H1 (cell line): ENCODE measurements at regions not wholly inside any gene's neighbourhood (a gene's known extent, or its start where the extent isn't known, plus 50 kb on each side); places are given as distances from the start of the nearest gene placed in this dataset.

Experiments used
- CTCF ChIA-PET: fragments of 300-600 bp; sonication (Branson Sonifier 250); formaldehyde crosslinking; loops from one replicate; lab custom pipeline; 2021; ENCODE audit not compliant: partially characterized antibody; lab: Charles Lee
- POLR2A ChIA-PET: fragments of 300-600 bp; sonication (Branson Sonifier 250); formaldehyde crosslinking; loops from one replicate; lab custom pipeline; 2021; ENCODE audit warnings: inconsistent platforms; ENCODE audit not compliant: partially characterized antibody; lab: Charles Lee
- DNase-seq, 2 experiments: peaks; one replicate each; pipeline versions ENCODE4 v3.0.0 to v3.0.0-alpha.2; 2010 to 2022; ENCODE audit warnings: low spot score in 2 of 2, low read depth in 1 of 2, mixed read lengths in 1 of 2
- FAIRE-seq: peaks from 2 replicates; lab custom pipeline; 2011; peaks lifted over from hg19 to GRCh38; lab: Jason Lieb, UNC
- H2AFZ ChIP-seq: 2 replicates; pipeline ENCODE4 v1.8.1; 2012; ENCODE audit warnings: low read length, inconsistent platforms
- H2AK5ac ChIP-seq: 2 replicates; pipeline ENCODE4 v1.6.1; 2013; ENCODE audit warnings: low read depth, low read length
- H2BK120ac ChIP-seq: replicated peaks from 2 replicates; pipeline ENCODE3; 2013; ENCODE audit warnings: low read depth, low read length, inconsistent platforms
- H2BK12ac ChIP-seq: 2 replicates; pipeline ENCODE4 v1.6.1; 2013; ENCODE audit warnings: low read depth, low read length
- H2BK15ac ChIP-seq: 2 replicates; pipeline ENCODE4 v1.6.1; 2013; ENCODE audit warnings: low read length
- H2BK20ac ChIP-seq: 2 replicates; pipeline ENCODE4 v1.6.1; 2013; ENCODE audit warnings: low read length
- H2BK5ac ChIP-seq: 2 replicates; pipeline ENCODE4 v1.6.1; 2013; ENCODE audit warnings: low read depth, low read length
- H3K14ac ChIP-seq: 2 replicates; pipeline ENCODE4 v1.6.1; 2013; ENCODE audit warnings: inconsistent platforms; ENCODE audit not compliant: insufficient read length
- H3K18ac ChIP-seq: 2 replicates; pipeline ENCODE4 v1.6.1; 2013; ENCODE audit warnings: low read length; ENCODE audit errors: extremely low read depth
- H3K23ac ChIP-seq: 2 replicates; pipeline ENCODE4 v1.6.1; 2013; ENCODE audit warnings: inconsistent platforms; ENCODE audit not compliant: insufficient read length
- H3K23me2 ChIP-seq: 2 replicates; pipeline ENCODE4 v1.6.1; 2013; ENCODE audit warnings: low read depth, low read length
- H3K27ac ChIP-seq: 2 replicates; pipeline ENCODE4 v1.6.1; 2011; ENCODE audit warnings: low read depth, low read length, inconsistent platforms
- H3K27me3 ChIP-seq, 4 experiments: replicated peaks in 1 of 4; 1 replicate in 1 of 4; 2 replicates in 3 of 4; pipeline versions ENCODE4 v1.6.1 to v1.8.1; 2011 to 2013; ENCODE audit warnings: low read length in 3 of 4, mild to moderate bottlenecking in 3 of 4, inconsistent platforms in 2 of 4, mixed read lengths in 2 of 4, moderate library complexity in 1 of 4; ENCODE audit not compliant: control insufficient read depth in 3 of 4, insufficient read depth in 3 of 4; ENCODE audit errors: extremely low read depth in 1 of 4
- H3K36me3 ChIP-seq, 4 experiments: 2 replicates each; pipeline versions ENCODE4 v1.6.1 to v1.8.1; 2011 to 2013; ENCODE audit warnings: mild to moderate bottlenecking in 4 of 4, low read length in 3 of 4, moderate library complexity in 2 of 4, control low read depth in 1 of 4, inconsistent platforms in 1 of 4; ENCODE audit not compliant: insufficient read depth in 4 of 4, control insufficient read depth in 2 of 4
- H3K4ac ChIP-seq: replicated peaks from 2 replicates; pipeline ENCODE3; 2013; ENCODE audit warnings: low read length, low read depth, mixed read lengths, inconsistent platforms; ENCODE audit not compliant: insufficient read length
- H3K4me1 ChIP-seq, 4 experiments: replicated peaks in 1 of 4; 1 replicate in 1 of 4; 2 replicates in 3 of 4; pipeline versions ENCODE4 v1.6.1 to v1.8.1; 2011 to 2013; ENCODE audit warnings: low read length in 3 of 4, inconsistent platforms in 2 of 4, mixed read lengths in 1 of 4; ENCODE audit not compliant: insufficient read depth in 4 of 4, control insufficient read depth in 3 of 4
- H3K4me2 ChIP-seq, 2 experiments: 2 replicates each; pipeline versions ENCODE4 v1.6.1 to v1.8.1; 2011 to 2013; ENCODE audit warnings: low read depth in 2 of 2, low read length in 2 of 2, control low read depth in 1 of 2, inconsistent platforms in 1 of 2, mild to moderate bottlenecking in 1 of 2; ENCODE audit not compliant: insufficient read depth in 1 of 2
- H3K4me3 ChIP-seq, 4 experiments: fragments of 200-600, 300-600 bp in 1 of 4; sonication (generic), shearing (Covaris generic), sonication (Bioruptor Twin) in 1 of 4; 2 replicates each; pipeline versions ENCODE4 v1.5.1 to v1.8.1; 2011 to 2016; ENCODE audit warnings: low read length in 4 of 4, low read depth in 3 of 4, control low read depth in 2 of 4, inconsistent platforms in 2 of 4, mild to moderate bottlenecking in 2 of 4, mixed read lengths in 1 of 4, moderate library complexity in 1 of 4; ENCODE audit not compliant: insufficient read depth in 2 of 4; ENCODE audit errors: extremely low read depth in 1 of 4
- H3K56ac ChIP-seq: replicated peaks from 2 replicates; pipeline ENCODE3; 2013; ENCODE audit warnings: low read depth, mild to moderate bottlenecking, mixed read lengths, low read length, inconsistent platforms; ENCODE audit not compliant: insufficient read length
- H3K79me1 ChIP-seq: 2 replicates; pipeline ENCODE4 v1.6.1; 2013; ENCODE audit warnings: low read depth, low read length, control low read depth
- H3K79me2 ChIP-seq, 2 experiments: 2 replicates each; pipeline versions ENCODE4 v1.6.1 to v1.8.1; 2012 to 2013; ENCODE audit warnings: low read length in 2 of 2, mild to moderate bottlenecking in 2 of 2, inconsistent platforms in 1 of 2; ENCODE audit not compliant: insufficient read depth in 2 of 2, control insufficient read depth in 1 of 2
- H3K9ac ChIP-seq, 4 experiments: replicated peaks in 1 of 4; 1 replicate in 1 of 4; 2 replicates in 3 of 4; pipeline versions ENCODE4 v1.6.1 to v1.8.1; 2011 to 2013; ENCODE audit warnings: low read depth in 3 of 4, low read length in 3 of 4, control low read depth in 2 of 4, mild to moderate bottlenecking in 2 of 4, moderate library complexity in 2 of 4, inconsistent platforms in 1 of 4; ENCODE audit errors: extremely low read depth in 1 of 4
- H3K9me3 ChIP-seq, 2 experiments: 2 replicates each; pipeline versions ENCODE4 v1.6.1 to v1.8.1; 2012 to 2013; ENCODE audit warnings: mild to moderate bottlenecking in 2 of 2, moderate library complexity in 2 of 2, control low read depth in 1 of 2, inconsistent platforms in 1 of 2, low read depth in 1 of 2, low read length in 1 of 2, mixed read lengths in 1 of 2; ENCODE audit not compliant: insufficient read depth in 2 of 2
- H4K20me1 ChIP-seq, 2 experiments: replicated peaks in 1 of 2; 2 replicates each; pipeline versions ENCODE3 to v1.8.1; 2011 to 2013; ENCODE audit warnings: inconsistent platforms in 2 of 2, low read length in 2 of 2, mild to moderate bottlenecking in 1 of 2; ENCODE audit not compliant: insufficient read depth in 2 of 2, control insufficient read depth in 1 of 2
- H4K5ac ChIP-seq: 2 replicates; pipeline ENCODE4 v1.6.1; 2013; ENCODE audit warnings: low read length, low read depth, mixed read lengths, inconsistent platforms; ENCODE audit not compliant: insufficient read length
- H4K8ac ChIP-seq: 2 replicates; pipeline ENCODE4 v1.8.0; 2013; ENCODE audit warnings: mild to moderate bottlenecking, moderate library complexity, low read length, inconsistent platforms; ENCODE audit not compliant: insufficient read depth; ENCODE audit errors: extremely low read depth
- H4K91ac ChIP-seq: replicated peaks from 2 replicates; pipeline ENCODE3; 2013; ENCODE audit warnings: low read length, mixed read lengths, inconsistent platforms; ENCODE audit not compliant: insufficient read length
- BRCA1 ChIP-seq: IDR thresholded peaks from 2 replicates; pipeline ENCODE4 v1.6.1; 2012; ENCODE audit warnings: low read depth, low read length, improper control_type of control experiment
- CBX8 ChIP-seq: fragments of 300-800, 300-1000 bp; sonication (generic); IDR thresholded peaks from 2 replicates; pipeline ENCODE4 v1.7.1; 2016; ENCODE audit warnings: low read depth, low read length, borderline replicate concordance
- CTCF ChIP-seq, 3 experiments: IDR thresholded peaks; 1 replicate in 2 of 3; 2 replicates in 1 of 3; pipeline versions ENCODE4 v1.5.1 to v1.6.1; 2011; ENCODE audit warnings: low read length in 3 of 3, mild to moderate bottlenecking in 3 of 3, inconsistent platforms in 2 of 3, low read depth in 1 of 3, moderate library complexity in 1 of 3; ENCODE audit not compliant: insufficient read depth in 1 of 3; ENCODE audit errors: control extremely low read depth in 1 of 3
- JUND ChIP-seq: IDR thresholded peaks from 2 replicates; pipeline ENCODE4 v1.6.1; 2011; ENCODE audit warnings: mild to moderate bottlenecking, improper control_type of control experiment, low read length
- PHF8 ChIP-seq: fragments of 200-600 bp; sonication (generic); conservative IDR thresholded peaks from 2 replicates; pipeline ENCODE4 v1.7.1; 2012; ENCODE audit warnings: low read depth, mild to moderate bottlenecking, inconsistent platforms, low read length, moderate library complexity
- RAD21 ChIP-seq, 2 experiments: IDR thresholded peaks in 1 of 2; conservative IDR thresholded peaks in 1 of 2; 2 replicates each; pipeline ENCODE4 v1.6.1; 2011; ENCODE audit warnings: low read depth in 2 of 2, low read length in 2 of 2, improper control_type of control experiment in 1 of 2, inconsistent platforms in 1 of 2, mild to moderate bottlenecking in 1 of 2, moderate library complexity in 1 of 2
- SP2 ChIP-seq: IDR thresholded peaks from 2 replicates; pipeline ENCODE4 v1.6.1; 2012; ENCODE audit warnings: mild to moderate bottlenecking, low read length, inconsistent platforms
- ZNF274 ChIP-seq: IDR thresholded peaks from 2 replicates; pipeline ENCODE4 v1.7.0; 2012; ENCODE audit warnings: low read length, borderline replicate concordance; ENCODE audit errors: extremely low read depth
- WGBS, 2 experiments: shearing (Covaris generic) in 1 of 2; methylation state at CpG; one replicate each; pipeline versions ENCODE4 v1.1.6 to v1.1.7; 2013 to 2015; ENCODE audit warnings: low lambda C conversion rate in 2 of 2, mixed read lengths in 2 of 2, inconsistent platforms in 1 of 2, low coverage in 1 of 2, missing lambda C conversion rate in 1 of 2; ENCODE audit not compliant: insufficient replicate concordance in 2 of 2, insufficient coverage in 1 of 2, insufficient read length in 1 of 2; ENCODE audit errors: extremely low coverage in 1 of 2, missing lambda C conversion rate in 1 of 2; 5-methylcytosine and 5-hydroxymethylcytosine counted together

DNA sequence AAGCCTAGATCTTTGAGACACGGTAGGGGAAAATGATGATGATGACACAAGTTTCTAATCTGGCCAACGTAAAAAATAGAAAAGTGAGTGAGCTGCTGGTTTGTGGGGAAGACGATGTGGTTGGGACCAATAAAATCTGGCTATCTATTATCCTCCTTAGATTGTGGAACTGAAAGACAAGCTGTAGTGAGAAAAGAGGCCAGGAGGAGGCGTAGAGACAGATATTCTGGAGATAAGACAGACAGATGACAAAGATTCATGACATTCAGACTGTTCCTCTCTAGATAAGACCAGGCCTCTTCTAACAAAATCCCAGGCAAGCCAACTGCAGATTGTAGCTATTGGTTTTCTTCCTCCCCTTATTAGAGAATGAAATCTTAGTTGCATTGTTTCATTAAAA, 376.3 kb upstream of the UBE2E3 start:
- no peaks in the 10 kb centered on the region for H3K79me2 ChIP-seq
- DNase-seq (peak in 1 of 2 experiments; percentile 46), FAIRE-seq (peak; percentile 73)
- no peaks in the 10 kb centered on the region for H3K79me1 ChIP-seq
- H3K56ac ChIP-seq, result no peak overlapping the region
- CTCF ChIA-PET, result interaction anchor here (0.6 to 1.1 kb wide), 8 partner anchors 14 to 715 kb away, joined by 3 to 4 read pairs (median 3); no protein-coding TSS in a partner anchor
- H4K5ac ChIP-seq, result no peak overlapping the region
- 51% methylated on average over 4 of the region's 4 CpGs; no CpG with 5 or more reads in 1 of the 2 experiments for WGBS, 2 experiments
- H3K23ac ChIP-seq, result no peak overlapping the region
- H4K91ac ChIP-seq, result no peak overlapping the region
- no peak overlapping the region for H2BK5ac ChIP-seq
- no peaks in the 10 kb centered on the region for H3K9me3 ChIP-seq
- H3K27me3 ChIP-seq, result no peaks in the 10 kb centered on the region
- H2BK12ac ChIP-seq, result no peak overlapping the region
- no peaks in the 10 kb centered on the region for H4K20me1 ChIP-seq
- no peak overlapping the region for H3K14ac ChIP-seq
- no peak overlapping the region for H2BK120ac ChIP-seq
- no peak overlapping the region for H2BK15ac ChIP-seq
- H3K4ac ChIP-seq, result no peak overlapping the region
- no peak overlapping the region for H3K9ac ChIP-seq
- H3K4me3 ChIP-seq, result no peak overlapping the region
- no peak overlapping the region for H2BK20ac ChIP-seq
- no peak overlapping the region for H3K4me2 ChIP-seq
- no peak overlapping the region for H2AK5ac ChIP-seq
- H3K4me1 ChIP-seq, result peaks cover 0 to 2% (median 0%) of the 10 kb centered on the region in 4 experiments; a peak in 1 of 7 replicates
- H3K27ac ChIP-seq, result no peak overlapping the region
- H2AFZ ChIP-seq, result no peak overlapping the region
- no peaks in the 10 kb centered on the region for H3K23me2 ChIP-seq
- POLR2A ChIA-PET, result no interaction called here
- H3K36me3 ChIP-seq, result no peaks in the 10 kb centered on the region
- H3K18ac ChIP-seq, result no peak overlapping the region
- no peak overlapping the region for H4K8ac ChIP-seq
- TF ChIP-seq CBX8 (no peak), CTCF (IDR thresholded peaks at IDR 0.05; ENCODE audit: control extremely low read depth in 1 of 3, insufficient read depth in 1 of 3, low read depth in 1 of 3, low read length in 3 of 3) (peak in 2 of 3 experiments; percentile 29 to 68; a peak in 2 of 4 replicates), JUND (no peak), PHF8 (no peak), RAD21 (IDR thresholded peaks at IDR 0.05 in 1 of 2, conservative IDR thresholded peaks at IDR 0.05 in 1 of 2; ENCODE audit: low read depth in 2 of 2, low read length in 2 of 2) (peak; percentile 59 to 73), BRCA1 (no peak), ZNF274 (no peak), SP2 (no peak)
